Heart left ventricle (tissue), 13 donors: ENCODE measurements at regions not wholly inside any gene's neighbourhood (a gene's known extent, or its start where the extent isn't known, plus 50 kb on each side); places are given as distances from the start of the nearest gene placed in this dataset.

ENCODE experiments used
- CTCF ChIP-seq, 12 donors: fragments of 200-600 bp; sonication (generic) in 4 of 12; IDR thresholded peaks; one replicate each; pipeline versions ENCODE4 v1.5.0 to v1.8.0; 2018 to 2022; ENCODE audit warnings: antibody characterized with exemption in 12 of 12, mild to moderate bottlenecking in 5 of 12
- POLR2A ChIP-seq, 2 donors: fragments of 450-650 bp; IDR thresholded peaks; one replicate each; pipeline ENCODE4 v1.6.1; 2017; ENCODE audit warnings: antibody characterized with exemption in 2 of 2, mild to moderate bottlenecking in 2 of 2, moderate library complexity in 2 of 2
- donor health status: ischemic (EF 13 %, LVEDD 7.1; RV severe dilation, severe dysfunction).
- donor health status: DM: no; HTN: yes; CAD: no.
- donor health status: DM: no; HTN: no; CAD: no.
- donor health status: ischemic (EF 25% LVEDD 6.9; RV normal size, moderate dysfunction).
- donor health status: ischemic (EF 25% LVEDD 5.7; RV mildly dilated, moderate dysfunction).
- donor health status: ischemic (EF 35%, LVEDD 5.7; RV mildly dilated, moderate dysfunction).
- donor health status: nonischemic (EF 11% LVEDD 7.7; RV severe dilation, severe dysfunction).
- donor health status: DM: yes; HTN: yes; CAD: no.
- donor health status: PGD.
- donor health status: ischemic (EF 29% LVEDD 5.4; RV normal size, mild dysfunction).
- donor health status: nonischemic (EF 23%, LVEDD 6.1; RV moderate dilation, normal function).

- TF ChIP-seq CTCF (IDR thresholded peaks at IDR 0.05) (no peak), POLR2A (IDR thresholded peaks at IDR 0.05) (no peak)
These were observed 207.1 kb upstream of the ZC3H12A start for GRCh38 chr1:37267111-37267835.
